ENCODE measurements at regions not wholly inside any gene's neighbourhood (a gene's known extent, or its start where the extent isn't known, plus 50 kb on each side); places are given as distances from the start of the nearest gene placed in this dataset.
"Not testable (repeated sequence)": the region's sequence is repeated elsewhere in the genome, so short reads cannot be mapped to it uniquely, and the experiment has no call there.

DNA sequence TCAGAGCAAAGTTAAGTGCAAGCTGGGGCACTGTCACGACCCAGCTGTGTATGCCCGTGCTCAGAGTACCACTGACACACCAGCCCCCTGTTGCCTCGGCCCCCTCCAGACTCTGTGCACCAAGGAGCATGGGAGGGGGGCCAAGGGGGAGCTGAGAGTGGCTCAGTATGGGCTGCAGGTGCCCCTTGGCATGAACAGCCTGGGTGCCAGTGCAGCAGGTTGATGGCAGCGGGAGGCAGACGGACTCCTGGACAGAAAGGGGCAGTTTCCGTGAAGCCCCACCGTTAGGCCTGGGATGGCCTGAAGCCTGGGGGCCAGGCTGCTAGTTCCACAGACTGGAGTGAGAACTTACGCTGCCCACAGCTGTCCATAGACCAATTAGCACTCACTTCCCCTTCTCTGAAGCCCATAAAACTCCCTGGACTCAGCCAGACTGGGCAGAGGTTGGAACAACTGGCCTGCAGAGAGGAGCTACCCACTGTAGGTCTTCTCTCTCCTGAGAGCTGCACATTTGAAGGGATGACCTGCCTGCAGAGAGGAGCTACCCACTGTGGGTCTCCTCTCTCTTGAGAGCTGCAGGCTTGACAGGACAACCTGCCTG is 182.8 kb downstream of the DEPDC1B start:
- DNase-seq: no peak

DNA sequence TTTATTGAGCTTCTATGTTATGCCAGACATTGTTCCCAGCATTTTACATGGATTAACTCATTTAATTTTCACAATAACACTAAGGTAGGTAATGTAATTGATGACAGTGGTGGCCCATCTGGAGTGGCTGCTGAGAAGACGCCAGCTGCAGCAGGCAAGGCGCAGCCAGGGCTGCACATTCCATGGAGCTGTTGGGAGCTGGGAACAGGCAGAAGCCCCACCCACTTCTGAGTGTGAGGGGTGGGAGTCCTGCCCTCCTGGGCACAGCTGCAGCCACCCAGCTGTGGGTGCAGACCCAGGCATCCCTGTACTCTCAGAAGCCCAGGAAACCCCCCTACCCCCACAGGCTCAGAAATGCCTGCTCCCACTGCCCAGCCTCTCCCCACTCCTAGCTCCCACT is 183.3 kb downstream of the DEPDC1B start:
- DNase-seq: no peak

DNA sequence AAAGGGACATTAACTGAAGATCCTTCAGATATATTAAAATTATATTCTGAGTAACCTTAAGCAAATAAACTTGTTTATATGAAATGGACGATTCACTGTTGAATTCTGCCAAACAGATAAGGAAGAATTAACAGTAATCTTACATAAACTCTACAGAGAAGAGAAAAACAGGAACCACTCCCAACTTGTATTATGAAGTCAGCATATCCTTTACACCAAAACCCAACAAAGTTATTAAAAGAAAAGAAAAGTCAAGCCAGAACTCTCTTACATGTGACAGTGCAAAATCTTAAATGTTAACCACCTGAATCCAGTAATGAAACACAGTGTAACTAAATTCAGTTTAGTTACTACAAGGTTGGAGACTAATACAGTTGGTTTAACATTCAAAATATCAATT is 185.8 kb downstream of the DEPDC1B start:
- no peak for DNase-seq

DNA sequence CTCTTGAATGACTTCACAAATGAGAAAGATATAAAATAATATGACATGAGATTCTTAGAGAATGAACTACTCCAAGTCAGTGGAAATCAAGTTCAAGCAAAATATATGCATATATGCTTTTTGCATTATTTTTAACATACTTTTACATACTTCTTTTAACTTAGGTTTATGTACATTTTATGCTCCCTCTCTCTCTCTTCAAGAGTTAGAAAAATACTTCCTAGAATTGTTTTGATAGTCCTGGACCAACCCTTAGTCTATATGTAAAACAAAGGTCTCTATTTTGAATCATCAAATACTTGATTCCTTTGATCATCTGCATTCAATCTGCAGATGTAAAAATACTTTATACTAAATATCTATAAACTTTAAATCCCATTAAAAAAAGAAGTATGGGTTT is 187.8 kb downstream of the DEPDC1B start:
- DNase-seq: no peak

DNA sequence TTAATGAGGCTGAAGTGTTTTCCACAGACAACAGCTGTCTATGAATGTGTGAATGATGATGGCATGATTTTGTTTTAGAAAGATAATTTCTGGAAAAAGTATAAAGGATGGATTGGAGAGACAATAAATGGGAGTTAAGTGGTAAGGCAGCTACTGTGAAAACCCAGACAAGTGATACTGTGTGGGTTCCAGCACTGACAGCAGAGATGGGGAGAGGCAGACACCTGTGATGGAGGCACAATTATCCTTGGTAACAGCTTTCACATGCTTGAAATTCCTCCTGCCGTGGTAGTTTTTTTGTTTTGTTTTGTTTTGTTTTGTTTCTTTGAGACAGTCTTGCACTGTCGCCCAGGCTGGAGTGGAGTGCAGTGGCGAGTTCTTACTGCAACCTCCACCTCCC is 189.3 kb downstream of the DEPDC1B start:
- no peak for DNase-seq

DNA sequence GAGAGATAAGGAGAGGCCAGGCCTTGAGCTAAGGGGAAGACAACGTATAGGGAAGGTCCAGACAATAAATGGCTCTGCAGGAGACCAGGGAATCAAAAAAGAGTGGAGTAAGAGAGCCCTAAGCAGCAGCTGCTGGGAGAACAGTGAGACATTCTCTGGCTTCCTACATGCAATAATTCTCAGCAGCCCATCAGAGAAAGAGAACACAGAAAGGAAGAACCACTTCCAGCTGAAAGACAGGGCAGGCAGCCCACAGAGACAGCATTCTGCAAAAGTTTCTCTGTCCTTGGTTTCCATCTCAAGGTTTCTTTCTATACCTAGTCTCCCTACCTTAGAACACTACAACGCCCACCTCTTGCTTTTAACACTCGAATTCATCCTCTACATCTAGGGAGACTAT is 189.9 kb downstream of the DEPDC1B start:
- no peak for DNase-seq

DNA sequence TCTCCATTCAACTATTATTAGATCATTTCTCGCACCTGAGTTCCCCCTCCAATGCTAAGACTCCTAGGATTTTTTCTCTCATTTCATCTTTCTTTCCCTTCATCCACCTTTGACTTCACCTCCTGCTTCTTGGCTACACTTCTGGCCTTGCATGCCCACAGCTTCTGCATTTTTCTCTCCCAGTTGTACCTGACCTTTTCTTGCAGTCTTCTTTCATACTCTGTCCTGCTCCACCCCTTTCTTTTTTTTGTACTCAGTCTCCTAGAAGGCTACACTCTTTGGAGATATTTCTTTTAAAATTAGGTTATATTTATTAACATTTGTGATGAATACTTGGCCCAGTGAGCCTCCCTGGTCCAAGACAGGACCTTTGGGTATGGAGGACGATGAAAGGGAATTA is 190.4 kb downstream of the DEPDC1B start:
- no peak for DNase-seq

DNA sequence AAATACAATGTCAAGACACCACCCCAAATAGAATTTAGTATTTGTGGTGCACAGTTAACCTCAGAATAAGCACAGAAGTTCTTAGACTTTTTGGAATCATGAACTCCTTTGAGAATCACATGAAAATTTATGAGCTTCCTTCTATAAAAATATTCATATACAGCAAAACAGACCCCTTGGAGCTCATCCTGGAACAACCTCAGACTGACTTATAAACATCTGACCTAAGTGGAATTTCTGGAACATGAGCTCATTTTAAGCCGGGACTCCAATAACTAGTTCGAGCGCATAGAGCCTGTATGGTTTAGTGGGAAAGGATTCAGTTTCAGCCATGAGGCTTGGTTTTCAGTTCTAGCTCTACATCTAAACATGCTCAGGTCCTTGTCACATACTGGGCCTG is 192.3 kb downstream of the DEPDC1B start:
- no peak for DNase-seq

DNA sequence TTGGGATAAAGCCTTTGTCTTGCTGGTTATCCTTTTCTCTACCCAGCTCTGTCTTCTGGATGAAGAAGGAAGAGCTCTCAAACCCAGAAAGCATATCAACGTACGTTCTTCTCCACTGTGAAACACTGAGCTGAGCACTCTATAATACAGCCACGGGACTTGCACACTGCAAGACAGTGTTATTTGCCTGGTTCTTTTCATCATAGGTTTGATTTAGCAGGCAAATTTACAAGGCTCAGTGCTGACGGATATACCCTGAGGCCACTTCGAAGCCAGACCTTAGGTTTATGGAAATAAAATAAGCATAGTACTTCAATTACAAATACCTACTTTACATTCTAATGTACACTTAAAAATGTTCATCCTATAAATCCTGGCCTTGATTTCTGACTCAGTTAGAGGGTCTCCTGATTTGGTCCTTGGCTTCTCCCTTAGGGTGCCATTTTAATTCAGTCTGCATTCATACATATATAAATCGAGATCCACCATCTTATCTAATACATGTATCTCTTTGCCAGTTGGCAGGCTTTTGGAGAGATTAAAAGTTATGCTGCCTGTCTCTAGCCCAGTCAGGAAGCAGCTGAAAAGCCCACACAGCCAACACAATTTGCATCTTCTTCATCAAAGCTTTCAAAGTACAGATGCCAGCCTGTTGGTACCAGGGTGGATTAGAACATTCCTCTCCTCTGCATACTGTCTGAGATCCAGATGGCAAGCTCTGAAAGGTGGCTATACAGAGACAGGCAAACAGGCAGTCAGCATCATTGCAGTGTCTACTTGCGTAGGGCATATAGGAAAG is 194.4 kb downstream of the DEPDC1B start:
- no peak for DNase-seq

DNA sequence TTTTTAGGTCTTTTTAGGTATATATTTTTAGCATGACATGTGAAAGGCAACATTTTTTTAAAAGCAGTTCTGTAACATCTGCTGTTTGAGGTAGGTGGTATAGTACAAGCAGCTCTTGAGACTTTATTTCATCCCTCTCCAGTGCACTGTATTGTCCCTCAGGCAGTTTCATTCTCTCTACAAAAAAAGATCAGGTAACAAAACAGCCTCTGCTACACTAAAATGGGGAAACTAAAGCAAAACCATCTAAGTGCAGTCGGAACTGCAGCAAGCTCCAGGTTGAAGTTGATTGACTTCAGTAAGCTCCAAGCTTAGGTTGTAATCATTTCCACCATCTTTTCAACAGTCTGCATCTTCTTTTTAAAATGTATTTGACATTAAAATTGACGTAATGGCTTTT is 195.6 kb downstream of the DEPDC1B start:
- DNase-seq: no peak

DNA sequence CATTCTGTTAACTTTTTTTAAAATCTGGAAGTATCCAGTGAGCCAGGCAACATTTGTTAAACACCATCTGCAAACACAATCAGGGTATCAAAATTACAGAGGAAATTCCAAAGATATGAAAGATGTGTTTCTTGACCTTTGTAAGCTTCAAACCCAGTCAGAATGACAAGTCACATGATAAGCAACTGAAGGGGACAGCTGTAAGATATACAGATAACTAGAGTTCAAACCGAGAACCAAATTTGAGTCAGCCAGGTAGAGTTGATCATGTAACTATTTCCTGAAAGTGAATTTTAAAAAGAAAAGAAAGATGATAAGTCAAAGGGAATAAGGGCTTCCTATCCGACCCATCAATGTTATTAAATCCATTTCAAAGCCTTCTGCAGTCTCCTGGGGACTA is 196.2 kb downstream of the DEPDC1B start:
- no peak for DNase-seq

DNA sequence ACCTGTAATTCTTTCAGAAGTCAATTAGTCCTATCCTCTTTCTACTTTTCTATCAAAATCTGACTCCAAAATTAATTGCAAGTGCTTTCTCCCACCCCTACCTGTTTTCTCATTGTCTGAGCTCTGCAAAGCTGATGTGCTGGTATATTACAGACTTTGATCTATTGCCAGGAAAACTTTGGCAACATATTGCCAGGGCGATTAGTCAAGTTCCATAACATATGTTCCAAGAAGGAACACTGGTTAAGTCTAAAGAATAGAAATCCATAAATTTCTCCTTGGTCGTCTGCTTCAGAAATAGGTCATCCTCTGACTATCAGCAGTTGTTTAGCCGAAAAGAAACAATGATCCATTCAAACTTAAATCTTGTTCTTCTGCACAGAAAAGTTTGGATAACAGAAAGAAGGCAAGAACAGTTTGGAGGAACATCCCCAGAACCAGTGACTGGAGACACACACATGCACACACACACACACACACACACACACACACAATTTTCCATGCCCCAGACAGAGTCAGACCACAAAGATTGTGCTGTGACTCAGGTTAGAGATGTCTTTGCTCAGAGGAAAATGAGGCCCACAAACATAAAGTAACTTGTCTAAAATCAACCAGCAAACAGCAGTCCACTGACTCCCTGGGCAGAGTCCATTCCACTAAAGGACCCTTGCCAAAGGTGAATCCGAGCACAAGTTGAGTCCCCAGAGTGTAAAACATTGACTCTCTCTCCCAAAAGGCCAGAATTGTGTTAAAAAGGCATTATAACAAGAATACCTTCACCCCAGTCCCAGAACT is 202.1 kb downstream of the DEPDC1B start:
- no peak for DNase-seq

DNA sequence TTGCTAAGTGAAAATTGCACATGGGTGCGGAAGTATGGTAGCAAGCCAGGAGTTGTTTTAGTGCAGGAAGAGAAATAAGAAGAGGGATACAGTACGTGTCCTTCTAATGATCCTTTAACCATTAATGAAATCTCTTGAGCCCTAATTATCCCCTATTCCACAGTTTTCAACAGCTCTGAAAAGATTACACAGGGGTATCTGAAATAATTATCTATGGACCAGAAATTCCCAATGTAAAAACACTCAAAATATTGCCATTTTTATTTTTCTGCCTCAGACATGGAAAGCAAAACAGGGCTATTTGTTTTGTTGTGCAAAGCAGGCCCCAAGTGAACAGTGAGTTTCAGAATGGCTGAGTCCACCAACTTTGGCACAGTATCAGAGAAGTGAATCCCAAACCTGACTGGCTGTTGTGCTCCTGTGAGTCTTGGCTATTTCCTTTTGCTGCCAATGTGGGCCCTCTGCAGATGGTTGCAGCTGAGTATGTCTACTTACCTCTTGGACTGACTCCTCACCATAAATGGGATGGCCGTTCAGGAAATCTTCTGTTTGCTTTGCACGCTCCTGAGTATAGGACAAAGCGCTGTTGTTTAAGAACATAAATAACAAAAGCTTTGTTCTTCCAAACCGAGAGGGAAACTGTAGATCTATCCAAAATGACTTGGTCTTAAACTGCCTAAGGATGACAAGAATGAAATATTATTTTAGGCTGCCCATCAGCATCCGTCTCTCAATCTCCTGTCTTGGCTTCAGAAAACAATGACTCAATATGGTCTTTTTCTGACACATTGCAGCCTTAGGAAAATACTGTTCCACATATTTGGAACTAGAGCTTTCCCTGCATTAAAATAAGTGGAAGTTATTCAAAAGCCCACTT is 204.1 kb downstream of the DEPDC1B start:
- DNase-seq: no peak

DNA sequence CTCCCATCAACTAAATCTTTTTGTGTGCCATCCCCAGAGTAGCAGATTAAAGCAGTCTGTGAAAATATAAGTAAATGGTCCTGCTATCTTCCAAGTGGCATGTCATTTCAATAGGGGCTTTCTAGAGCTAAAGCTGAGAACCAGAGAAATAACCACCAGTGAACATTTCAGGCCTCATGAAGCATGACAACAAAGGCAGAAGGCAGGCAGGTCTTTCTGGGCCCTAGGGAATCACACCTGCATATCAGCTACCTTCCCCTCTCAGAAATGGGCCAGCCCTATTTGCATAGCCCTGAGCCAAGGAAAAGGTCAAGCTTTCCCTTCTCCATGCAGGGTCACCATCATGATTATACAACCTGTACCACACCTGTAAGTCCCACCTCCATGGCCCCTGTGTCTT is 205.3 kb downstream of the DEPDC1B start:
- no peak for DNase-seq

DNA sequence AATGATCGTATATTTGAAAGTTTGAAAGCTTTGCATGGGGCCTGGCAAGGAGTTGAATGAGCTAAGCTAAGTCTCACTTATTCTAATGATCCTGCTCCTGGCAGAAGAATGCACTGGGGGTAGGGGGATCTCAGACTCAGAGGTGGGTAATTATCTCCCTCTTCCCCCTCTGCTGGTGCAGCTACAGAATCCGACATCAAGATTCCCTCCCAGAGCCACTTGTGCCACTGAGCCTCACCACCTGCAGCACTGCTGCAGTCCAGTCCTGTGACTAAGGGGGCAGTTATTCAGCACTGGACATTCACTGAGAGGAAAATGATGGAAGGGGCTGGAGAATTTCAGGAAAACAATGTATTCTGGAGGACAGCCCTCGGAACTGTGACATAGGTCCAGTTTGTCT is 205.8 kb downstream of the DEPDC1B start:
- DNase-seq: no peak

DNA sequence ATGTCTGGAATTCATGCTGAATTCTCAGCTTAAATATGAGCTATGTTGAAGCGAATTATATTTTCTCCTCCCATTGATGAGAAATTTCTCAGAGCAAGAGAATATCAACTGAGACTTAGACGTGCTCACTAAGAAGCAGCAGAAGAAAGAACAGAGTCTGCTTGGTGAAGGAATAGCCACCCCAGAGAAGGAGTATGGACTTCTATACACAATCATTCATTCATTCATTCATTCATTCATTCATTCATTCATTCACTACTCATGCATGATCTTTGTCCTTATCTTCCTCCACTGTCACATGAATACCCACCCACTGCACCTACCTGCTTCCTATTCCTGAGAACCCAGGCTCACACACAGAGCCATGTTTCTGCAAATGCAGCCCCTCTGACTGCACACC is 206.6 kb downstream of the DEPDC1B start:
- DNase-seq: no peak

DNA sequence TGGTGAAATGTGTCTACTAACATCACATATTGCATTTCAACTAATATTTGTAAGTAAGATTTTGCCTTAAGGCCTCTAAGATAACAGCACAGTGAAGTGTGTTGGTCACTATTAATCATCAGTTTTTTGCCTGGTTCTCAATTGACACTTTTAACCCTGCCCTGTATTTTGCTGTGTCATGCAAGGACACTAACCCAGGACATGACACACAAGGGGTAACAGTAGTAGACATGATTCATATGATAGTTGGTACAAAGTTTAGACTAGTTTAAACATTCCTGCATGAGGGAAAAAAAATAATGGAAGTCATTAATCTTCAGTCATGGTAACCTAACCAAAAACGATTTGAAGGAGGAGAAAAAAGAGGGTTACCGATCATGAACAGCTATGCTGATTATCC is 207.0 kb downstream of the DEPDC1B start:
- DNase-seq: no peak

DNA sequence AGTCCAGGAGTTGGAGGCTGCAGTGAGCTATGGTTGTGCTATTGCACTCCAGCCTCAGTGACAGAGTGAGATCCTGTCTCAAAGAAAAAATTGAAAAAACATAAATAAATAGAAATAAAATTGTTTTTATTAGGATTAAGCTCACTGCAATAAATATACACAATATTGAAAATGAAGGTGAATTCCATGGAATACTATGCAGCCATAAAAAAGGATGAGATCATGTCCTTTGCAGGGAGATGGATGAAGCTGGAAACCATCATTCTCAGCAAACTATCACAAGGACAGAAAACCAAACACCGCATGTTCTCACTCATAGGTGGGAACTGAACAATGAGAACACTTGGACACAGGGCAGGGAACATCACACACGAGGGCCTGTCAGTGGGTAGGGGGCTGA is 207.6 kb downstream of the DEPDC1B start:
- DNase-seq: not testable (repeated sequence)

DNA sequence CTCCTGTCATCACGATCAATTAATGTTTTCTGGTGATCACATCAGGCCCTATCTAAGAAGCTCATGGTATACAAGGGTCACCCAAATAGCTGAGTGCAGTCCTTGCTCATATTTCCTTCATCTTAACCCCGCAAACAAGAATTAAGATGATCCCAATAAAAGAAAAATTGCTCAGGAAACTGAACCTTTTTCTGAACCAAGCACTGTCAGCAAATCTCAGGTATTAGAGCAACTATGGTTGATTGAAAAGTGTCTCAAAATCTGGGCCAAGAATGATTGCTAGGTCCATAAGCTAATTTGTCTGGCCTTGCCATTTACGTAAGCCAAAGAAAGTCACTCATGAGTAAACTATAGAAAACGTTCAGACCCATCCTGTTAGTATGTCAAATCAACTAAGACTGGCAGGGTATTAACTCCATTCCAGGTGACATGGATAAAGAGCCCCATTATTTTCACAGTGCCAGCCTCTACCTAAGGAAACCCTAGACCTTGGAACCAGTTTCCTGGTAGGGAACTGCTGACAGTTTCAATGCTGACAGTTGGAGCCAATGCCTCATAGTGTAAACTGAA is 209.3 kb downstream of the DEPDC1B start:
- no peak for DNase-seq

DNA sequence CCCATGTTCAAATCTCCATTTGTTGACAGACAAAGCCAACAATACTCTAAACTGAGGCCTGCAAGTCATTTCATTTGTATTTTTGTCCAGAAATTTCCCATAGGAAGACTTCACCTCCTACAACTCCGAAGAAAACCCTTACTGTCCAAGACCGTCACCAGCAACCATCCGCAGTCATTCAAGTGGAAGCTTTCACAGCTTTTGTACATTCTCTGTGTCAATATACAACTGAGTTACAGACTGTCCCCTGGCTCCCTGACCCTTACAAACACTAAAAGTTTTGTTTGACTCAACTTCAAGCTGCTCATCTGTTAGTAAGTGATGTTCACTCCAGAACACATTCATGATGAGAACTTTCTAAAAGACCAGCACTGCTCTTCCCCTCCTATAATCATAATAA is 210.1 kb downstream of the DEPDC1B start:
- DNase-seq: no peak

DNA sequence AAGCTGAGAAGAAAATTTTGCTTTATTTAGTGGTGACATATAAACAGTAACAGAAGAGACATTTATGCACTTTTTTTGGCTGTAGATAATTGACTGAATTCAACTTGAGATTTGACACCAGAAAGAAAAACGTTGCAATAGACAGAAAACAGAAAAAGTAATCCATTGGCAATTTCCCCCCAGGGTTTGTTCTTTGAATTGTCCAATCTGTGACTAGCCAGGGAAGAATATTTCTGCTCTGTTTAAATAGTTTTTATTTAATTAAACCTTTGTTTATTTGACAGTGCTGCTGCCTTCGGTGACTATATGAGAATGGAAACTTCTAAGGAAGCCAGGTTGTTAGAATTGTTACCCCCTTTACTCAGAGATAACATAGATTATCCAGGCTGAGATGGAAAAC is 210.6 kb downstream of the DEPDC1B start:
- no peak for DNase-seq

DNA sequence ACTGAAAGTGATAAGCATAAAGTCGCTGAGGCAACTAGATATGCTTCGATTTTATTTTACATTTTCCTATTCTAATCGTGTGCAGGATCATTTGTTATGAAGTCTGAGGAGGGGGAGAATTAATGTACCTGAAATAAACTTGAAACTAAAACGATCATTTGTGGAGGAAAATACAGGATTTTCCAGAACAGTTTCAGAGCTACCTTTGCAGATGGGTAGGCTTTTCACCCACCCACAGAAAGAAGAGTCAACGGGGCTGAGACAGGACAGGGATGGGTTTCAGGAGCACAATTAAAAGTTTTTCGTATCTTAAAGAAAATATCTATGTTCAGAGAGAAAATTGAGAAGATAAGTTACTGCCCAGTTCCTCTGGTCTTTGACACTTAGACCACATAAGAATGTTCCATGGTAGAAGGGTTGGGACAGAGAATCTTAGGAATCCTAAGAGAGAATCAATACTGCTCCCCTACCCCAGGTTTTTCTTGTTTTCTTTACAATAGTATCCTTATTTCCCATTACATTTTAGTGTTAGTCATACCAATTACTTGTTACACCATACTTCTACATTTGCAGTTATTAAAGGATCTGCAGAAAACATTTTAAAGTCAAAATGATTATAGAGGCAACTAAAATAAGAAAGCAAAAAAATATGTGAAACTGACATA is 211.4 kb downstream of the DEPDC1B start:
- no peak for DNase-seq
